ENCODE measurements at regions not wholly inside any gene's neighbourhood (a gene's known extent, or its start where the extent isn't known, plus 50 kb on each side); places are given as distances from the start of the nearest gene placed in this dataset.

- H3K27ac ChIP-seq (ENCODE audit: insufficient read depth, low read depth, low read length, poor library complexity, severe bottlenecking): no peak overlapping the region
- H3K36me3 ChIP-seq (ENCODE audit: control insufficient read depth, insufficient read depth, low read length): no peaks in the 10 kb centered on the region
- no peaks in the 10 kb centered on the region for H3K9me3 ChIP-seq (ENCODE audit: control insufficient read depth, low read length)
- no peaks in the 10 kb centered on the region for H3K27me3 ChIP-seq (ENCODE audit: control insufficient read depth, insufficient read depth, low read length, poor library complexity, severe bottlenecking)
- 91 to 94% methylated on average over 5 of the region's 5 CpGs for WGBS, 2 experiments
- H3K4me3 ChIP-seq (ENCODE audit: insufficient read depth, low read depth, low read length): no peak overlapping the region
- no peaks in the 10 kb centered on the region for H3K4me1 ChIP-seq (ENCODE audit: control insufficient read depth, insufficient read depth, low read length)
Observed at GRCh38 chr11:112503410-112503809, 242.8 kb upstream of the PLET1 start.

DNA sequence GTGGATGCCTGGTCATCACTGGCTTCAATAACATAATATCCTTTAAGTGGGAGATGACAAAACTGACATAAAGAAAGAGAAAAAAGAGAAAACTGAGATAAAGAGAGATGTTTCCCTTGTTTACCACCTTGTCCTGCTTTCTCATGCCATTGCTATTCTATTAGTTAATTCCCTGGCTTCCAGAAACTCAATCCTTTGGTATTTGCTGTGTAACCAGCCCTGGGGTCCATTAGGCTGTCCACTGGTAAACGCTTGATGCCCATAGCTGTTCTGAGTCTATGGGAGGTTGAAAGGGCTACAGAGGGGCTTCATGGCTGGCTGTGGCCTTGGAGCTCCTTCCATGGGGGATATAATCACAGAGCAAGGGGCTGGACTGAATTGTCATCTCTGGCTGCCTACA lies 243.4 kb upstream of the PLET1 start:
- no peaks in the 10 kb centered on the region for H3K4me1 ChIP-seq (ENCODE audit: control insufficient read depth, insufficient read depth, low read length)
- no peaks in the 10 kb centered on the region for H3K27me3 ChIP-seq (ENCODE audit: control insufficient read depth, insufficient read depth, low read length, poor library complexity, severe bottlenecking)
- no peak overlapping the region for H3K27ac ChIP-seq (ENCODE audit: insufficient read depth, low read depth, low read length, poor library complexity, severe bottlenecking)
- no peak overlapping the region for H3K4me3 ChIP-seq (ENCODE audit: insufficient read depth, low read depth, low read length)
- H3K36me3 ChIP-seq (ENCODE audit: control insufficient read depth, insufficient read depth, low read length): no peaks in the 10 kb centered on the region
- no peaks in the 10 kb centered on the region for H3K9me3 ChIP-seq (ENCODE audit: control insufficient read depth, low read length)
- WGBS, 2 experiments: 93 to 98% methylated on average over 1 of the region's 1 CpG

- Histone ChIP-seq H3K36me3 (ENCODE audit: control insufficient read depth, insufficient read depth, low read length) (no peaks in the 10 kb centered on the region), H3K9me3 (ENCODE audit: control insufficient read depth, low read length) (no peaks in the 10 kb centered on the region), H3K27me3 (ENCODE audit: control insufficient read depth, insufficient read depth, low read length, poor library complexity, severe bottlenecking) (no peaks in the 10 kb centered on the region), H3K4me1 (ENCODE audit: control insufficient read depth, insufficient read depth, low read length) (no peaks in the 10 kb centered on the region), H3K27ac (ENCODE audit: insufficient read depth, low read depth, low read length, poor library complexity, severe bottlenecking) (no peak overlapping the region), H3K4me3 (ENCODE audit: insufficient read depth, low read depth, low read length) (no peak overlapping the region)
- 100% methylated on average over 1 of the region's 1 CpG; no CpG with 5 or more reads in 1 of the 2 experiments for WGBS, 2 experiments
Observed at GRCh38 chr11:112506852-112507251, 246.2 kb upstream of the PLET1 start.

DNA sequence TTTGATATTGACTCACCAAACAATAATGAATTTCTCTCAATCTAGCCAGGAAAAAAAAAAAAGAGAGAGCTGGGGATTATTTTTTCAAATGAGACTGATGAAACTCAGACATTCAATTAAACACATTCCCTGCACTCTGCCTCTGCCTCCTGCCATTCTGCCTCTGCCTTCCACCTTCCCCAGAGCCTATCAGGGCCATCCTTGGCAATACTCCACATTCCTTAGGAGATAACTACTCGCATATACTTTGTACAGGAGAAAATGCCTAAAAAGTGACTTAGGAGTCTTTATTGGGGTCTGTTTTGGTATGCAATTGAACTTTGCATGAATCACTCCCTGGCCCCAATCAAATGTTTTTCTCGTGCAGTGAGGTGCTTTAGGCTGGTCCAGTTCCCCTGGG lies 246.6 kb upstream of the PLET1 start:
- no peaks in the 10 kb centered on the region for H3K9me3 ChIP-seq (ENCODE audit: control insufficient read depth, low read length)
- no peaks in the 10 kb centered on the region for H3K27me3 ChIP-seq (ENCODE audit: control insufficient read depth, insufficient read depth, low read length, poor library complexity, severe bottlenecking)
- H3K4me3 ChIP-seq (ENCODE audit: insufficient read depth, low read depth, low read length): no peak overlapping the region
- H3K4me1 ChIP-seq (ENCODE audit: control insufficient read depth, insufficient read depth, low read length): no peaks in the 10 kb centered on the region
- H3K36me3 ChIP-seq (ENCODE audit: control insufficient read depth, insufficient read depth, low read length): no peaks in the 10 kb centered on the region
- 88 to 94% methylated on average over 2 of the region's 2 CpGs for WGBS, 2 experiments
- no peak overlapping the region for H3K27ac ChIP-seq (ENCODE audit: insufficient read depth, low read depth, low read length, poor library complexity, severe bottlenecking)

DNA sequence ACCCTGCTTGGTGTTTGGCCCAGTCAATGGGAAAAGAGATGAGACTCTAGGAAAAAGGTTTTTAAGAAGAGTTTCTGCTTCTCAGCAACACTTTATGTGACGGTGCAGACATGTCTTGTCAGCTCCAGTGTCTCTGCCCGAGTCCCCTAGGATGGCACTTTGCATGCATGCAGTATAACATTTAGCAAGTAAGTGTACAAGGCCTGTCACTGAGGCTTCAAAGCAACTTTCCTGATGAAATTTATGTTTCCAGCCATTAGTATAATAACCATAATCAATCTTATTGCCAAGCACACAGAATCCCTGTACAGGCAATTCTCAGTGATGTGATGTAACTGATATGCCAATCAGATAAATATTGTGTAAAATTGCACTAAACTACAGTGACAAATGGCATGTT lies 248.1 kb upstream of the PLET1 start:
- no peak overlapping the region for H3K27ac ChIP-seq (ENCODE audit: insufficient read depth, low read depth, low read length, poor library complexity, severe bottlenecking)
- H3K4me3 ChIP-seq (ENCODE audit: insufficient read depth, low read depth, low read length): no peak overlapping the region
- no peaks in the 10 kb centered on the region for H3K9me3 ChIP-seq (ENCODE audit: control insufficient read depth, low read length)
- no peaks in the 10 kb centered on the region for H3K36me3 ChIP-seq (ENCODE audit: control insufficient read depth, insufficient read depth, low read length)
- 92 to 96% methylated on average over 2 of the region's 2 CpGs for WGBS, 2 experiments
- H3K27me3 ChIP-seq (ENCODE audit: control insufficient read depth, insufficient read depth, low read length, poor library complexity, severe bottlenecking): no peaks in the 10 kb centered on the region
- H3K4me1 ChIP-seq (ENCODE audit: control insufficient read depth, insufficient read depth, low read length): peaks cover 2% of the 10 kb centered on the region

GRCh38 chr11:112509300-112509699 lies 248.6 kb upstream of the PLET1 start:
- 78 to 81% methylated on average over 2 of the region's 2 CpGs for WGBS, 2 experiments
- H3K27me3 ChIP-seq (ENCODE audit: control insufficient read depth, insufficient read depth, low read length, poor library complexity, severe bottlenecking): no peaks in the 10 kb centered on the region

GRCh38 chr11:112511271-112511670 lies 250.6 kb upstream of the PLET1 start:
- no peak overlapping the region for H3K4me3 ChIP-seq (ENCODE audit: insufficient read depth, low read depth, low read length)
- 78 to 89% methylated on average over 1 of the region's 1 CpG for WGBS, 2 experiments
- no peaks in the 10 kb centered on the region for H3K36me3 ChIP-seq (ENCODE audit: control insufficient read depth, insufficient read depth, low read length)
- peaks cover 5% of the 10 kb centered on the region for H3K4me1 ChIP-seq (ENCODE audit: control insufficient read depth, insufficient read depth, low read length)
- H3K9me3 ChIP-seq (ENCODE audit: control insufficient read depth, low read length): no peaks in the 10 kb centered on the region
- no peaks in the 10 kb centered on the region for H3K27me3 ChIP-seq (ENCODE audit: control insufficient read depth, insufficient read depth, low read length, poor library complexity, severe bottlenecking)
- H3K27ac ChIP-seq (ENCODE audit: insufficient read depth, low read depth, low read length, poor library complexity, severe bottlenecking): no peak overlapping the region

More at GRCh38 chr11:112509300-112509699, 248.6 kb upstream of the PLET1 start:
- H3K4me3 ChIP-seq (ENCODE audit: insufficient read depth, low read depth, low read length): no peak overlapping the region
- no peak overlapping the region for H3K27ac ChIP-seq (ENCODE audit: insufficient read depth, low read depth, low read length, poor library complexity, severe bottlenecking)
- no peaks in the 10 kb centered on the region for H3K9me3 ChIP-seq (ENCODE audit: control insufficient read depth, low read length)
- H3K36me3 ChIP-seq (ENCODE audit: control insufficient read depth, insufficient read depth, low read length): no peaks in the 10 kb centered on the region
- H3K4me1 ChIP-seq (ENCODE audit: control insufficient read depth, insufficient read depth, low read length): peaks cover 5% of the 10 kb centered on the region

GRCh38 chr11:112511911-112512310 lies 251.3 kb upstream of the PLET1 start:
- H3K4me3 ChIP-seq (ENCODE audit: insufficient read depth, low read depth, low read length): no peak overlapping the region
- peaks cover 5% of the 10 kb centered on the region for H3K4me1 ChIP-seq (ENCODE audit: control insufficient read depth, insufficient read depth, low read length)
- no peaks in the 10 kb centered on the region for H3K36me3 ChIP-seq (ENCODE audit: control insufficient read depth, insufficient read depth, low read length)
- WGBS, 2 experiments: 100% methylated on average over 1 of the region's 1 CpG; no CpG with 5 or more reads in 1 of the 2 experiments
- H3K27ac ChIP-seq (ENCODE audit: insufficient read depth, low read depth, low read length, poor library complexity, severe bottlenecking): no peak overlapping the region
- no peaks in the 10 kb centered on the region for H3K9me3 ChIP-seq (ENCODE audit: control insufficient read depth, low read length)
- H3K27me3 ChIP-seq (ENCODE audit: control insufficient read depth, insufficient read depth, low read length, poor library complexity, severe bottlenecking): no peaks in the 10 kb centered on the region

DNA sequence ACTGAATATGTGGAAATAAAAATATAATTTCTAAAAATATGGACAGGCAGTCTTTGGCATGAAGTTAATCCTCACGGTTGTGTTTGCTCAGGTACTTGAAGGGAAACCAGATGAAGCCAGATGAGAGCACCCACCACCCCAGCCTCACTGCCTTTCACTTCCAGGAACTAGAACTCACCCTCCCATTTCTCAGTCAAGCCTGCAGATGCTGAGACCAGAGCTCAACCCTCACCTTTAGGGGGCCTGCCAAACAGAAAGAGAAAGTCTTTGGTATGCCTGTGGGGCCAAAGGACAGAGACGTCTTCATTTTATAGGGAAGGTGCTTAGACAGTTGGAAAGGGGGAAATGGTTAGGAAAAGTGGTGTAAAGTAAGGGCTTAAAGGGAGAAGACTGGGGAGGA lies 252.8 kb upstream of the PLET1 start:
- WGBS, 2 experiments: 90 to 92% methylated on average over 2 of the region's 2 CpGs
- Histone ChIP-seq H3K4me3 (ENCODE audit: insufficient read depth, low read depth, low read length) (no peak overlapping the region), H3K36me3 (ENCODE audit: control insufficient read depth, insufficient read depth, low read length) (no peaks in the 10 kb centered on the region), H3K9me3 (ENCODE audit: control insufficient read depth, low read length) (no peaks in the 10 kb centered on the region), H3K27me3 (ENCODE audit: control insufficient read depth, insufficient read depth, low read length, poor library complexity, severe bottlenecking) (no peaks in the 10 kb centered on the region), H3K27ac (ENCODE audit: insufficient read depth, low read depth, low read length, poor library complexity, severe bottlenecking) (no peak overlapping the region), H3K4me1 (ENCODE audit: control insufficient read depth, insufficient read depth, low read length) (peaks cover 5% of the 10 kb centered on the region)

- WGBS, 2 experiments: 76 to 89% methylated on average over 5 of the region's 5 CpGs
- Histone ChIP-seq H3K9me3 (ENCODE audit: control insufficient read depth, low read length) (no peaks in the 10 kb centered on the region), H3K27ac (ENCODE audit: insufficient read depth, low read depth, low read length, poor library complexity, severe bottlenecking) (no peak overlapping the region), H3K27me3 (ENCODE audit: control insufficient read depth, insufficient read depth, low read length, poor library complexity, severe bottlenecking) (no peaks in the 10 kb centered on the region), H3K4me3 (ENCODE audit: insufficient read depth, low read depth, low read length) (no peak overlapping the region), H3K36me3 (ENCODE audit: control insufficient read depth, insufficient read depth, low read length) (no peaks in the 10 kb centered on the region), H3K4me1 (ENCODE audit: control insufficient read depth, insufficient read depth, low read length) (peaks cover 5% of the 10 kb centered on the region)
Observed at GRCh38 chr11:112514011-112514740, 253.5 kb upstream of the PLET1 start.
